WERI-Rb-1 (cell line): ENCODE measurements at regions not wholly inside any gene's neighbourhood (a gene's known extent, or its start where the extent isn't known, plus 50 kb on each side); places are given as distances from the start of the nearest gene placed in this dataset.

Experiments used
- DNase-seq: peaks from one replicate; pipeline ENCODE4 v3.0.0-alpha.2; 2020
- H3K27ac ChIP-seq: fragments of 250-450 bp; sonication (Bioruptor Pico); 2 replicates; pipeline ENCODE4 v1.5.1; 2020; ENCODE audit warnings: mild to moderate bottlenecking, moderate library complexity
- H3K27me3 ChIP-seq: fragments of 250-450 bp; sonication (Bioruptor Pico); 2 replicates; pipeline ENCODE4 v1.5.1; 2021; ENCODE audit warnings: mild to moderate bottlenecking, low read depth, moderate library complexity; ENCODE audit not compliant: insufficient read depth, severe bottlenecking
- H3K36me3 ChIP-seq: fragments of 250-450 bp; sonication (Bioruptor Pico); 2 replicates; pipeline ENCODE4 v1.5.1; 2020; ENCODE audit warnings: mild to moderate bottlenecking, moderate library complexity
- H3K4me3 ChIP-seq: 2 replicates; pipeline ENCODE4 v1.5.1; 2011; ENCODE audit warnings: low read depth, mild to moderate bottlenecking, control low read depth, low read length
- H3K9me3 ChIP-seq: fragments of 250-450 bp; sonication (Bioruptor Pico); 2 replicates; pipeline ENCODE4 v1.5.1; 2021; ENCODE audit warnings: mild to moderate bottlenecking, moderate library complexity; ENCODE audit not compliant: severe bottlenecking
- CTCF ChIP-seq: IDR thresholded peaks from 2 replicates; pipeline ENCODE4 v1.5.1; 2011; ENCODE audit warnings: low read depth, mild to moderate bottlenecking, control low read depth, inconsistent platforms, low read length

DNA sequence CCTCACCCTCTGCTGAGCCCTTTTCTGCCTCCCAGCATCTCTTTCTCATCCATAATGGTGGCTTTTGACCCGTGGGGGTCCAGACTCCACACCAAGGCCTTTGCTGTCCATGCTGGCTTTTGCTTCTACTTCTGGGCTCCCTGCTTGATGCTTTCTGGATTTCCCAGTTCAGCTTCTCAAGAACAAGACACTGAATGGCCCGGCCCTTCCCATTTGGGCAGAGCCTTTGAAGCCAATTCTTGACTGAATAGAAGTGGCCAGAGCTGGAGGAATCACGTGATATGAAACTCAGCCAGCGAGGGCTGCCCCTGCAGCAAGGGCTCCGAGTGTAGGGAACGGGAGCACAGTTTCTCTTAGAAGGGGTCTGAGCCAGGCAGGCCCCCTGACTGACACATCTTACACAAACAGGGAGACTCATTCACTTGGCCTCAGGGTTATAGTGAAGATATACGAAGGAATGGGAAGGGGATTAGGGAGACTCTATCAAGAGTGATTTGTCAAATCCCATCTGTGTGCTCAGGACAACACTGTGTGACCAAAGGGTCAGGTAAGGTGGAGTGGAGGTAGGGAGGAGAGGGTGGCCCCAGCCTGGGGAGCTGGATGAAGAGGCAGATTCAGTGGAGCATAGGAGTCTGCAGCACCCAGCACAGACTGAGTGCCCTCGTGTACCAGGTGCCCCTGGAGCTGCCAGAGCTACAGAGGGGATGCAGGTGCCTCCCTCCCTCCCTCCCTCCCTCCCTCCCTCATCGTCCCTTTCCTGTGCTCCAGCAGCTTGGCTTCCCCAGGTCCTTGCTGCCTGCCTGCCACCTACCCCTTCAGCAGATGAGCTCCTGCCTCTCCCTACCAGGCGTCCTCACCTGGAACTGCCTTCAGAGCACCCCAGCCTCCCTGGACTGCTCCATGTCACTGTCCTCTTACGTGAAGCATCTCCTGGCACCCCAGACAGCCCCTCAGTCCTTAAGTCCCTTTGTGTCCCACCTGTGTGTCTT, 106.0 kb downstream of the TRIM29 start:
- Histone ChIP-seq H3K27me3 (no peaks in the 10 kb centered on the region), H3K36me3 (no peaks in the 10 kb centered on the region), H3K4me3 (no peak overlapping the region; the same call in 1 of the 2 replicates), H3K27ac (peak overlapping the region; percentile 27; the same call in 1 of the 2 replicates), H3K9me3 (peaks cover 1% of the 10 kb centered on the region)
- TF ChIP-seq CTCF: no peak
- DNase-seq: peak; percentile 84

DNA sequence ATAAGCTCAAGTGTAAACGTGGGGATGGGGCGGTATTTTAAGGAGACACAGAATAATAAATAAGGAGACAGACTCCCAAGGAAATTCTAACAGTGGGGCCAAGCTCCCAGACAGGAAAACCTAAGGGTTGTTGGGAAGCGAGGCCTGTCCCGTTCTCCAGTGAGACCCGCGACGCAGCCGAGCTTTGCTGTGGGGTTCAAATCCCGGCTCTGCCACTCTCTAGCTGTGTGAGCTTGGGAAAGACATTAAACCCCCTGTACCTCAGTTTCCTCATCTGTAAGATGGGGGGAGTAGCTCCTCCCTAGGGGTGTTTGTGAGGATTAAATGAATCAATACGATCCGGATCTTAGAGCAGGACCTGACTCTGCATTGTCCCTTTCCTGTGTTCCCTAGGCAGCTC, 106.8 kb downstream of the TRIM29 start:
- H3K36me3 ChIP-seq: no peaks in the 10 kb centered on the region
- no peak for TF ChIP-seq CTCF
- no peak overlapping the region for H3K4me3 ChIP-seq
- no peaks in the 10 kb centered on the region for H3K27me3 ChIP-seq
- H3K27ac ChIP-seq: no peak overlapping the region
- DNase-seq: no peak
- H3K9me3 ChIP-seq: no peaks in the 10 kb centered on the region

DNA sequence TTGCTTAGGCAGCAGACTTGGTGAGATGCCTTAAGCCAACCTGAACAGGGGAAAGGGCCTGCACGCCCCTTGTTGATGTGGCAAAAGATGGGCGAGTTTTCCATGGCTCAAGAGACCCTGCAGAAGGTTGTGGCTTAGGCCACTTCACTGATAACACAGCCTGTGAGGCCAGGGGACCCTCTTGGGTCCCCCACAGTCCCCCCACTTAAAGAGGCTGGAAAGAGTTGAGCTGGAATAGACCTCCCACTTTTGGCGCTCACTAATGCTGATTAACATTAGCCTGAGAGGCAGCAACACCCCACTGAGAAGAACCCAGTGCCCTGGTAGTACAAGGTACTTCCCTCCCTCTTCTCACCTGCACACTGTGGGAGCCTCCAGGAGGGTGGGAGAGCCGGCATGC, 107.5 kb downstream of the TRIM29 start:
- Histone ChIP-seq H3K27ac (no peak overlapping the region), H3K4me3 (no peak overlapping the region), H3K9me3 (no peaks in the 10 kb centered on the region), H3K27me3 (no peaks in the 10 kb centered on the region), H3K36me3 (no peaks in the 10 kb centered on the region)
- no peak for DNase-seq
- no peak for TF ChIP-seq CTCF

GRCh38 chr11:120029321-120029720, 108.6 kb downstream of the TRIM29 start:
- no peaks in the 10 kb centered on the region for H3K9me3 ChIP-seq
- DNase-seq: no peak
- H3K27me3 ChIP-seq: no peaks in the 10 kb centered on the region
- H3K36me3 ChIP-seq: no peaks in the 10 kb centered on the region
- no peak overlapping the region for H3K4me3 ChIP-seq
- H3K27ac ChIP-seq: no peak overlapping the region
- no peak for TF ChIP-seq CTCF

DNA sequence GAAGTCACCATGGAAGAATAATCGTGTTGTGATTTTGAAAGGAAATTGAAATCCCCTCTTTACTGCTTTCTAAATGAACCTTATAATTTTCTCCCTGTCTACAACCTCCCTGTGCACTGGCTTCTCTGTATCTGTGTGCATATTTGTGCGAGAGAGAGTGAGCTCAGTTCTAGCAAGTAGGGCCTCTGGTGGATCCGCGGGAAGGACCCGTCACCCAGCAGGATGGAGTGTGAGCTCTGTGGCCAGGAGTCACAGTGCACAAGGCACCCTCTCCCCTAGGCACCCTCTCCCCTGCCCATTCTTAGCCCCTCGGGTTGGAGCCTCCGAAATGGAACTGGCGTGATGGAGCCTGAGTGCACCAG, 109.0 kb downstream of the TRIM29 start:
- no peak overlapping the region for H3K4me3 ChIP-seq
- no peaks in the 10 kb centered on the region for H3K27me3 ChIP-seq
- DNase-seq: no peak
- H3K9me3 ChIP-seq: no peaks in the 10 kb centered on the region
- H3K27ac ChIP-seq: no peak overlapping the region
- no peak for TF ChIP-seq CTCF
- H3K36me3 ChIP-seq: no peaks in the 10 kb centered on the region
